Keratinocyte (primary cell): ENCODE measurements at regions not wholly inside any gene's neighbourhood (a gene's known extent, or its start where the extent isn't known, plus 50 kb on each side); places are given as distances from the start of the nearest gene placed in this dataset.

ENCODE experiments used
- DNase-seq: peaks from one replicate; pipeline ENCODE4 v3.0.0-alpha.2; 2011; ENCODE audit warnings: low read depth, missing footprints, low spot score
- FAIRE-seq: peaks from 2 replicates; lab custom pipeline; 2011; peaks lifted over from hg19 to GRCh38; lab: Jason Lieb, UNC
- H2AFZ ChIP-seq: 2 replicates; pipeline ENCODE4 v1.6.0; 2012; ENCODE audit warnings: low read length, control low read depth, inconsistent platforms; ENCODE audit not compliant: control insufficient read depth
- H3K27ac ChIP-seq: 2 replicates; pipeline ENCODE4 v1.5.1; 2011; ENCODE audit warnings: low read length; ENCODE audit not compliant: control insufficient read depth, insufficient read depth
- H3K27me3 ChIP-seq: 3 replicates; pipeline ENCODE4 v1.6.0; 2011; ENCODE audit warnings: low read length; ENCODE audit not compliant: control insufficient read depth, insufficient read depth; ENCODE audit errors: extremely low read depth
- H3K36me3 ChIP-seq, 2 experiments: 2 replicates in 1 of 2; 3 replicates in 1 of 2; pipeline ENCODE4 v1.5.1; 2011; ENCODE audit warnings: low read length in 2 of 2, mild to moderate bottlenecking in 1 of 2; ENCODE audit not compliant: control insufficient read depth in 2 of 2, insufficient read depth in 2 of 2; ENCODE audit errors: extremely low read depth in 1 of 2
- H3K4me1 ChIP-seq: 3 replicates; pipeline ENCODE4 v1.5.1; 2011; ENCODE audit warnings: low read length; ENCODE audit not compliant: control insufficient read depth, insufficient read depth; ENCODE audit errors: extremely low read depth
- H3K4me2 ChIP-seq: 3 replicates; pipeline ENCODE4 v1.6.0; 2011; ENCODE audit warnings: low read depth, low read length; ENCODE audit not compliant: control insufficient read depth, insufficient read depth; ENCODE audit errors: extremely low read depth
- H3K4me3 ChIP-seq, 3 experiments: fragments of 200-600 bp in 1 of 3; sonication (generic) in 1 of 3; 2 replicates in 2 of 3; 3 replicates in 1 of 3; pipeline ENCODE4 v1.5.1; 2011 to 2016; ENCODE audit warnings: low read length in 3 of 3, mild to moderate bottlenecking in 3 of 3, control low read depth in 2 of 3, inconsistent platforms in 1 of 3, low read depth in 1 of 3, mixed read lengths in 1 of 3, mixed run types in 1 of 3, moderate library complexity in 1 of 3; ENCODE audit not compliant: control insufficient read depth in 2 of 3, insufficient read depth in 2 of 3; ENCODE audit errors: extremely low read depth in 1 of 3
- H3K79me2 ChIP-seq: 2 replicates; pipeline ENCODE4 v1.6.0; 2012; ENCODE audit warnings: low read length; ENCODE audit not compliant: control insufficient read depth, insufficient read depth
- H3K9ac ChIP-seq: 3 replicates; pipeline ENCODE4 v1.6.0; 2011; ENCODE audit warnings: low read length; ENCODE audit not compliant: control insufficient read depth, insufficient read depth; ENCODE audit errors: extremely low read depth
- H3K9me1 ChIP-seq: 3 replicates; pipeline ENCODE4 v1.6.0; 2011; ENCODE audit warnings: low read length; ENCODE audit not compliant: control insufficient read depth, insufficient read depth; ENCODE audit errors: extremely low read depth
- H3K9me3 ChIP-seq: 2 replicates; pipeline ENCODE4 v1.5.1; 2012; ENCODE audit warnings: low read depth, low read length; ENCODE audit not compliant: control insufficient read depth
- H4K20me1 ChIP-seq: 3 replicates; pipeline ENCODE4 v1.6.0; 2011; ENCODE audit warnings: low read length; ENCODE audit not compliant: control insufficient read depth, insufficient read depth; ENCODE audit errors: extremely low read depth
- EZH2 ChIP-seq: IDR thresholded peaks from one replicate; pipeline ENCODE4 v1.6.1; 2012; ENCODE audit warnings: inconsistent platforms, mild to moderate bottlenecking, low read length, moderate library complexity
- dilution Hi-C: fragments of 300-500 bp; cut with MboI; formaldehyde crosslinking; loops from one replicate; pipeline ENCODE4 v1.7.0; 2020; ENCODE audit warnings: low sequenced_read_pairs; ENCODE audit not compliant: extremely low pct_ligation_motif_present
- TF ChIP-seq, protein P1 (sequence below), 3 experiments: IDR thresholded peaks in 1 of 3; conservative IDR thresholded peaks in 1 of 3; optimal IDR thresholded peaks in 1 of 3; 2 replicates in 2 of 3; 3 replicates in 1 of 3; pipeline versions ENCODE3 to v1.5.1; 2011; ENCODE audit warnings: low read length in 3 of 3, mild to moderate bottlenecking in 3 of 3, moderate library complexity in 2 of 3, control low read depth in 1 of 3, inconsistent platforms in 1 of 3; ENCODE audit not compliant: insufficient read depth in 2 of 3; ENCODE audit errors: extremely low read depth in 1 of 3

- Histone ChIP-seq H3K9ac (no peak overlapping the region), H2AFZ (no peak overlapping the region), H3K4me2 (no peak overlapping the region), H3K79me2 (no peaks in the 10 kb centered on the region), H3K27me3 (no peaks in the 10 kb centered on the region), H3K27ac (no peak overlapping the region), H3K4me1 (peaks cover 4% of the 10 kb centered on the region), H3K36me3 (no peaks in the 10 kb centered on the region), H3K9me3 (no peaks in the 10 kb centered on the region), H3K4me3 (no peak overlapping the region), H3K9me1 (no peaks in the 10 kb centered on the region), H4K20me1 (no peaks in the 10 kb centered on the region)
- TF ChIP-seq, protein P1, sequence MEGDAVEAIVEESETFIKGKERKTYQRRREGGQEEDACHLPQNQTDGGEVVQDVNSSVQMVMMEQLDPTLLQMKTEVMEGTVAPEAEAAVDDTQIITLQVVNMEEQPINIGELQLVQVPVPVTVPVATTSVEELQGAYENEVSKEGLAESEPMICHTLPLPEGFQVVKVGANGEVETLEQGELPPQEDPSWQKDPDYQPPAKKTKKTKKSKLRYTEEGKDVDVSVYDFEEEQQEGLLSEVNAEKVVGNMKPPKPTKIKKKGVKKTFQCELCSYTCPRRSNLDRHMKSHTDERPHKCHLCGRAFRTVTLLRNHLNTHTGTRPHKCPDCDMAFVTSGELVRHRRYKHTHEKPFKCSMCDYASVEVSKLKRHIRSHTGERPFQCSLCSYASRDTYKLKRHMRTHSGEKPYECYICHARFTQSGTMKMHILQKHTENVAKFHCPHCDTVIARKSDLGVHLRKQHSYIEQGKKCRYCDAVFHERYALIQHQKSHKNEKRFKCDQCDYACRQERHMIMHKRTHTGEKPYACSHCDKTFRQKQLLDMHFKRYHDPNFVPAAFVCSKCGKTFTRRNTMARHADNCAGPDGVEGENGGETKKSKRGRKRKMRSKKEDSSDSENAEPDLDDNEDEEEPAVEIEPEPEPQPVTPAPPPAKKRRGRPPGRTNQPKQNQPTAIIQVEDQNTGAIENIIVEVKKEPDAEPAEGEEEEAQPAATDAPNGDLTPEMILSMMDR (optimal IDR thresholded peaks at IDR 0.05 in 1 of 3, IDR thresholded peaks at IDR 0.05 in 1 of 3, conservative IDR thresholded peaks at IDR 0.05 in 1 of 3; ENCODE audit: extremely low read depth in 1 of 3, insufficient read depth in 2 of 3, low read length in 3 of 3) = no peak
- TF ChIP-seq EZH2 = no peak
- dilution Hi-C loops = no loop called here
- no peak for DNase-seq
- no peak for FAIRE-seq
Observed at GRCh38 chr4:104878936-104879335, 267.7 kb upstream of the TET2 start.

- H3K4me3 ChIP-seq = no peak overlapping the region
- FAIRE-seq (peak; percentile 58), DNase-seq (no peak)
- peak overlapping the region; percentile 42 for H2AFZ ChIP-seq
- H3K27me3 ChIP-seq = no peaks in the 10 kb centered on the region
- H3K9ac ChIP-seq = no peak overlapping the region
- no peaks in the 10 kb centered on the region for H3K9me3 ChIP-seq
- H3K4me1 ChIP-seq = peaks cover 4% of the 10 kb centered on the region
- H3K36me3 ChIP-seq = no peaks in the 10 kb centered on the region
- no peaks in the 10 kb centered on the region for H4K20me1 ChIP-seq
- H3K4me2 ChIP-seq = no peak overlapping the region
- H3K27ac ChIP-seq = no peak overlapping the region
- TF ChIP-seq EZH2 = no peak
- TF ChIP-seq, protein P1 (optimal IDR thresholded peaks at IDR 0.05 in 1 of 3, IDR thresholded peaks at IDR 0.05 in 1 of 3, conservative IDR thresholded peaks at IDR 0.05 in 1 of 3; ENCODE audit: extremely low read depth in 1 of 3, insufficient read depth in 2 of 3, low read length in 3 of 3) = no peak
- dilution Hi-C loops = no loop called here
- H3K79me2 ChIP-seq = no peaks in the 10 kb centered on the region
- no peaks in the 10 kb centered on the region for H3K9me1 ChIP-seq
Observed at GRCh38 chr4:104879367-104879766, 267.3 kb upstream of the TET2 start.
